HCT116 (cell line): ENCODE measurements at regions not wholly inside any gene's neighbourhood (a gene's known extent, or its start where the extent isn't known, plus 50 kb on each side); places are given as distances from the start of the nearest gene placed in this dataset.

Experiments
- ATAC-seq: fragments of 200-7000 bp; cut with Tn5 transposase; 2 replicates; pipeline ENCODE4 v1.9.1; 2020; ENCODE audit warnings: mild to moderate bottlenecking, moderate library complexity
- BruUV-seq: library from RNA; stranded (reverse); fragments of 400-500 nt; replicated peaks from 2 replicates; lab custom pipeline; 2021; lab: Mats Ljungman, UMichigan
- CTCF ChIA-PET: fragments of 300-600 bp; sonication (Branson Sonifier 250); formaldehyde crosslinking; loops from one replicate; lab custom pipeline; 2021; ENCODE audit warnings: antibody characterized with exemption; lab: Charles Lee
- POLR2A ChIA-PET: fragments of 300-600, 350-600 bp; sonication (Branson Sonifier 250); formaldehyde crosslinking; loops from one replicate; lab custom pipeline; 2021; ENCODE audit warnings: antibody characterized with exemption; lab: Charles Lee
- RAD21 ChIA-PET, 2 experiments: fragments of 300-600 bp; sonication (Branson Sonifier 250); formaldehyde crosslinking; loops; one replicate each; lab custom pipeline; 2023; ENCODE audit warnings: low total read pairs in 2 of 2; ENCODE audit not compliant: uncharacterized antibody in 2 of 2, unreplicated experiment in 2 of 2, low non-redundant PET in 1 of 2; lab: Charles Lee
- DNase-seq: peaks from one replicate; pipeline ENCODE4 v3.0.0-alpha.2; 2010; ENCODE audit warnings: low read depth, low spot score
- H2AFZ ChIP-seq: fragments of 200-600 bp; shearing (Covaris generic), sonication (generic); 2 replicates; pipeline ENCODE4 v1.6.1; 2017; ENCODE audit warnings: low read depth, mixed run types, mixed read lengths, antibody characterized with exemption, low read length; ENCODE audit not compliant: poor library complexity, severe bottlenecking
- H3K27ac ChIP-seq: 2 replicates; pipeline ENCODE4 v1.5.1; 2012; ENCODE audit warnings: low read depth, low read length
- H3K27me3 ChIP-seq: fragments of 200-600 bp; sonication (generic); 2 replicates; pipeline ENCODE4 v1.6.1; 2016; ENCODE audit warnings: mixed run types, low read length, mixed read lengths; ENCODE audit not compliant: insufficient read depth
- H3K36me3 ChIP-seq, 2 experiments: fragments of 200-500 bp in 1 of 2; fragments of 200-600 bp in 1 of 2; sonication (Bioruptor generic) in 1 of 2; sonication (generic) in 1 of 2; 2 replicates each; pipeline versions ENCODE4 v1.5.1 to v1.6.1; 2014 to 2016; ENCODE audit warnings: low read length in 2 of 2, inconsistent platforms in 1 of 2, mixed read lengths in 1 of 2, mixed run types in 1 of 2; ENCODE audit not compliant: insufficient read depth in 2 of 2, control insufficient read depth in 1 of 2
- H3K4me1 ChIP-seq, 2 experiments: fragments of 200-600 bp in 1 of 2; sonication (generic) in 1 of 2; 2 replicates each; pipeline versions ENCODE4 v1.5.1 to v1.6.1; 2012 to 2017; ENCODE audit warnings: low read length in 2 of 2, inconsistent platforms in 1 of 2, mild to moderate bottlenecking in 1 of 2, mixed read lengths in 1 of 2, mixed run types in 1 of 2, moderate library complexity in 1 of 2; ENCODE audit not compliant: insufficient read depth in 2 of 2, control insufficient read depth in 1 of 2
- H3K4me2 ChIP-seq: fragments of 200-600 bp; sonication (generic); 2 replicates; pipeline ENCODE4 v1.6.1; 2017; ENCODE audit warnings: mixed run types, low read length, mixed read lengths
- H3K4me3 ChIP-seq, 2 experiments: fragments of 200-600 bp in 1 of 2; sonication (generic) in 1 of 2; replicated peaks in 1 of 2; 2 replicates each; pipeline ENCODE4 v1.5.1; 2011 to 2016; ENCODE audit warnings: low read length in 2 of 2, control low read depth in 1 of 2, low read depth in 1 of 2, mild to moderate bottlenecking in 1 of 2, mixed read lengths in 1 of 2, mixed run types in 1 of 2
- H3K79me2 ChIP-seq: fragments of 200-600 bp; sonication (generic); 2 replicates; pipeline ENCODE4 v1.6.1; 2017; ENCODE audit warnings: mild to moderate bottlenecking, mixed run types, low read length, moderate library complexity, mixed read lengths; ENCODE audit not compliant: insufficient read depth
- H3K9ac ChIP-seq: fragments of 200-600 bp; sonication (generic); 2 replicates; pipeline ENCODE4 v1.6.1; 2016; ENCODE audit warnings: low read length, mixed read lengths
- H3K9me2 ChIP-seq: fragments of 200-600 bp; sonication (generic), shearing (Covaris generic); 2 replicates; pipeline ENCODE4 v1.6.1; 2017; ENCODE audit warnings: mixed run types, mild to moderate bottlenecking, moderate library complexity; ENCODE audit not compliant: insufficient read depth
- H3K9me3 ChIP-seq, 2 experiments: fragments of 200-500 bp in 1 of 2; fragments of 200-600 bp in 1 of 2; sonication (Bioruptor generic) in 1 of 2; sonication (generic) in 1 of 2; 2 replicates each; pipeline ENCODE4 v1.6.1; 2014 to 2017; ENCODE audit warnings: low read length in 2 of 2, mixed read lengths in 2 of 2, inconsistent platforms in 1 of 2, low read depth in 1 of 2, mild to moderate bottlenecking in 1 of 2, mixed run types in 1 of 2, moderate library complexity in 1 of 2; ENCODE audit not compliant: control insufficient read depth in 1 of 2, insufficient read depth in 1 of 2
- H4K20me1 ChIP-seq: fragments of 200-600 bp; sonication (generic), shearing (Covaris generic); 2 replicates; pipeline ENCODE4 v1.6.1; 2017; ENCODE audit warnings: mixed run types, mild to moderate bottlenecking, moderate library complexity; ENCODE audit not compliant: insufficient read depth
- CBX3 ChIP-seq: IDR thresholded peaks from 2 replicates; pipeline ENCODE4 v1.6.1; 2012; ENCODE audit warnings: low read depth
- EGR1 ChIP-seq: IDR thresholded peaks from 2 replicates; pipeline ENCODE4 v1.6.1; 2012; ENCODE audit warnings: low read depth
- ELF1 ChIP-seq: IDR thresholded peaks from 2 replicates; pipeline ENCODE4 v1.6.1; 2012; ENCODE audit warnings: low read depth, borderline replicate concordance
- EZH2 ChIP-seq: fragments of 200-600 bp; sonication (generic); IDR thresholded peaks from 2 replicates; pipeline ENCODE4 v1.6.1; 2017; ENCODE audit warnings: antibody characterized with exemption, mixed run types
- EZH2phosphoT487 ChIP-seq: fragments of 200-600 bp; IDR thresholded peaks from 2 replicates; pipeline ENCODE4 v1.6.1; 2018; ENCODE audit warnings: antibody characterized with exemption, borderline replicate concordance
- MAX ChIP-seq: IDR thresholded peaks from 2 replicates; pipeline ENCODE4 v1.6.1; 2012
- POLR2A ChIP-seq: IDR thresholded peaks from 2 replicates; pipeline ENCODE4 v1.7.0; 2011; ENCODE audit warnings: borderline replicate concordance; ENCODE audit not compliant: insufficient read depth, insufficient read length; ENCODE audit errors: extremely low read depth
- RAD21 ChIP-seq: IDR thresholded peaks from 2 replicates; pipeline ENCODE4 v1.6.1; 2012; ENCODE audit warnings: low read depth, mild to moderate bottlenecking
- SIN3A ChIP-seq: IDR thresholded peaks from 2 replicates; pipeline ENCODE4 v1.6.1; 2012; ENCODE audit warnings: low read depth
- SP1 ChIP-seq: IDR thresholded peaks from 2 replicates; pipeline ENCODE4 v1.6.1; 2012; ENCODE audit warnings: low read depth
- SRF ChIP-seq: IDR thresholded peaks from 2 replicates; pipeline ENCODE4 v1.6.1; 2012; ENCODE audit warnings: low read depth
- TCF7L2 ChIP-seq: IDR thresholded peaks from 2 replicates; pipeline ENCODE4 v1.7.0; 2011; ENCODE audit warnings: borderline replicate concordance, inconsistent platforms; ENCODE audit not compliant: insufficient read depth, insufficient read length; ENCODE audit errors: extremely low read depth
- ZFX ChIP-seq: fragments of 450-650 bp; IDR thresholded peaks from 2 replicates; pipeline ENCODE4 v1.6.1; 2017
- ZNF274 ChIP-seq: fragments of 200-500 bp; sonication (Bioruptor generic); IDR thresholded peaks from 2 replicates; pipeline ENCODE4 v1.6.1; 2014; ENCODE audit warnings: mild to moderate bottlenecking, low read depth, low read length, inconsistent platforms
- intact Hi-C: fragments of 100-400 bp; cut with micrococcal nuclease; formaldehyde crosslinking; loops from 2 replicates; pipeline ENCODE4 v1.10.0; 2022
- TF ChIP-seq, protein P1 (sequence below): IDR thresholded peaks from 2 replicates; pipeline ENCODE4 v1.6.1; 2012; ENCODE audit warnings: low read depth
- TF ChIP-seq, protein P2 (sequence below): IDR thresholded peaks from 2 replicates; pipeline ENCODE4 v1.6.1; 2011; ENCODE audit warnings: mild to moderate bottlenecking, low read length, moderate library complexity; ENCODE audit not compliant: insufficient replicate concordance; ENCODE audit errors: extremely low read depth

DNA sequence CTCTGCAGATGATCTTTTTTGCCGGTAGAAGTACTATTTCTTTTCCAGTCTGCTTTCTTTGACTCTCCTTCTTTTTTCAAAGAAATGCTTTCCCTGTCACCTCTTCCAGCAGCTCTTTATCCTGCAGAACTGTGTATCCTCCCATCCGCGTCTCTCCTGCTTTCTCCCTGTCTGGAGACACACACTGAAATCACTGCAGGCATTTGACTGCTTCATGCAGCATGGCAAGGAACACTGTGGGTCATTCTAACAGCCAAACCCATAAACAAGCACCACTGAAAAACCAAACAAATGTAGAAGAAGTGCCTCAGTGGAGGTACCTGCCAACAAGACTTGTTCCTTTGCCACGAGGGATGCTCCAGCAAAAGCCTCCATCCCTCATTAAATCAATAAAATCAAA, 403.7 kb upstream of the CITED2 start:
- ChIA-PET CTCF (no interaction called here), POLR2A (interaction anchor here (1.6 kb wide), 1 partner anchor 13 kb away, joined by 3 read pairs; no protein-coding TSS in a partner anchor), RAD21 (no interaction called here)
- Histone ChIP-seq H3K27ac (no peak overlapping the region), H3K9me2 (no peaks in the 10 kb centered on the region), H3K4me3 (no peak overlapping the region), H3K4me2 (no peak overlapping the region), H3K27me3 (no peaks in the 10 kb centered on the region), H2AFZ (no peak overlapping the region), H4K20me1 (no peaks in the 10 kb centered on the region), H3K79me2 (no peaks in the 10 kb centered on the region), H3K4me1 (no peaks in the 10 kb centered on the region), H3K9me3 (no peaks in the 10 kb centered on the region), H3K9ac (no peak overlapping the region), H3K36me3 (no peaks in the 10 kb centered on the region)
- no peak for DNase-seq
- no TSS peak for BruUV-seq
- no peak for ATAC-seq
- TF ChIP-seq TCF7L2 (no peak), EZH2phosphoT487 (no peak), ELF1 (no peak), SP1 (no peak), ZFX (no peak), POLR2A (no peak), EZH2 (no peak), MAX (no peak), RAD21 (no peak), EGR1 (no peak), CBX3 (no peak)
- intact Hi-C loops = no loop called here

GRCh38 chr6:139777202-139777970, 402.9 kb upstream of the CITED2 start:
- no peak for DNase-seq
- no peaks in the 10 kb centered on the region for H3K4me1 ChIP-seq
- CTCF ChIA-PET = no interaction called here
- H3K36me3 ChIP-seq = no peaks in the 10 kb centered on the region
- H3K4me2 ChIP-seq = no peak overlapping the region
- no peak for ATAC-seq
- no peak overlapping the region for H2AFZ ChIP-seq
- no peaks in the 10 kb centered on the region for H4K20me1 ChIP-seq
- no TSS peak for BruUV-seq
- H3K27me3 ChIP-seq = no peaks in the 10 kb centered on the region
- RAD21 ChIA-PET = no interaction called here
- no peaks in the 10 kb centered on the region for H3K9me2 ChIP-seq
- no peak overlapping the region for H3K27ac ChIP-seq
- no peak overlapping the region for H3K9ac ChIP-seq
- intact Hi-C loops = no loop called here
- H3K79me2 ChIP-seq = no peaks in the 10 kb centered on the region
- no peak overlapping the region for H3K4me3 ChIP-seq
- POLR2A ChIA-PET = no interaction called here
- no peaks in the 10 kb centered on the region for H3K9me3 ChIP-seq
- TF ChIP-seq, protein P1, sequence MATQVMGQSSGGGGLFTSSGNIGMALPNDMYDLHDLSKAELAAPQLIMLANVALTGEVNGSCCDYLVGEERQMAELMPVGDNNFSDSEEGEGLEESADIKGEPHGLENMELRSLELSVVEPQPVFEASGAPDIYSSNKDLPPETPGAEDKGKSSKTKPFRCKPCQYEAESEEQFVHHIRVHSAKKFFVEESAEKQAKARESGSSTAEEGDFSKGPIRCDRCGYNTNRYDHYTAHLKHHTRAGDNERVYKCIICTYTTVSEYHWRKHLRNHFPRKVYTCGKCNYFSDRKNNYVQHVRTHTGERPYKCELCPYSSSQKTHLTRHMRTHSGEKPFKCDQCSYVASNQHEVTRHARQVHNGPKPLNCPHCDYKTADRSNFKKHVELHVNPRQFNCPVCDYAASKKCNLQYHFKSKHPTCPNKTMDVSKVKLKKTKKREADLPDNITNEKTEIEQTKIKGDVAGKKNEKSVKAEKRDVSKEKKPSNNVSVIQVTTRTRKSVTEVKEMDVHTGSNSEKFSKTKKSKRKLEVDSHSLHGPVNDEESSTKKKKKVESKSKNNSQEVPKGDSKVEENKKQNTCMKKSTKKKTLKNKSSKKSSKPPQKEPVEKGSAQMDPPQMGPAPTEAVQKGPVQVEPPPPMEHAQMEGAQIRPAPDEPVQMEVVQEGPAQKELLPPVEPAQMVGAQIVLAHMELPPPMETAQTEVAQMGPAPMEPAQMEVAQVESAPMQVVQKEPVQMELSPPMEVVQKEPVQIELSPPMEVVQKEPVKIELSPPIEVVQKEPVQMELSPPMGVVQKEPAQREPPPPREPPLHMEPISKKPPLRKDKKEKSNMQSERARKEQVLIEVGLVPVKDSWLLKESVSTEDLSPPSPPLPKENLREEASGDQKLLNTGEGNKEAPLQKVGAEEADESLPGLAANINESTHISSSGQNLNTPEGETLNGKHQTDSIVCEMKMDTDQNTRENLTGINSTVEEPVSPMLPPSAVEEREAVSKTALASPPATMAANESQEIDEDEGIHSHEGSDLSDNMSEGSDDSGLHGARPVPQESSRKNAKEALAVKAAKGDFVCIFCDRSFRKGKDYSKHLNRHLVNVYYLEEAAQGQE = no peak
- TF ChIP-seq SRF (no peak), ZNF274 (no peak), MAX (no peak), SIN3A (no peak), EZH2 (no peak)
- TF ChIP-seq, protein P2, sequence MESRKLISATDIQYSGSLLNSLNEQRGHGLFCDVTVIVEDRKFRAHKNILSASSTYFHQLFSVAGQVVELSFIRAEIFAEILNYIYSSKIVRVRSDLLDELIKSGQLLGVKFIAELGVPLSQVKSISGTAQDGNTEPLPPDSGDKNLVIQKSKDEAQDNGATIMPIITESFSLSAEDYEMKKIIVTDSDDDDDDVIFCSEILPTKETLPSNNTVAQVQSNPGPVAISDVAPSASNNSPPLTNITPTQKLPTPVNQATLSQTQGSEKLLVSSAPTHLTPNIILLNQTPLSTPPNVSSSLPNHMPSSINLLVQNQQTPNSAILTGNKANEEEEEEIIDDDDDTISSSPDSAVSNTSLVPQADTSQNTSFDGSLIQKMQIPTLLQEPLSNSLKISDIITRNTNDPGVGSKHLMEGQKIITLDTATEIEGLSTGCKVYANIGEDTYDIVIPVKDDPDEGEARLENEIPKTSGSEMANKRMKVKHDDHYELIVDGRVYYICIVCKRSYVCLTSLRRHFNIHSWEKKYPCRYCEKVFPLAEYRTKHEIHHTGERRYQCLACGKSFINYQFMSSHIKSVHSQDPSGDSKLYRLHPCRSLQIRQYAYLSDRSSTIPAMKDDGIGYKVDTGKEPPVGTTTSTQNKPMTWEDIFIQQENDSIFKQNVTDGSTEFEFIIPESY = no peak
